H1 (cell line): ENCODE measurements at regions not wholly inside any gene's neighbourhood (a gene's known extent, or its start where the extent isn't known, plus 50 kb on each side); places are given as distances from the start of the nearest gene placed in this dataset.

ENCODE experiments used
- TF ChIP-seq, protein P1 (sequence below): fragments of 300-600 bp; sonication (generic); IDR thresholded peaks from 2 replicates; pipeline ENCODE4 v1.7.1; 2012; ENCODE audit warnings: low read length, moderate library complexity, mild to moderate bottlenecking, inconsistent platforms; ENCODE audit not compliant: insufficient replicate concordance

DNA sequence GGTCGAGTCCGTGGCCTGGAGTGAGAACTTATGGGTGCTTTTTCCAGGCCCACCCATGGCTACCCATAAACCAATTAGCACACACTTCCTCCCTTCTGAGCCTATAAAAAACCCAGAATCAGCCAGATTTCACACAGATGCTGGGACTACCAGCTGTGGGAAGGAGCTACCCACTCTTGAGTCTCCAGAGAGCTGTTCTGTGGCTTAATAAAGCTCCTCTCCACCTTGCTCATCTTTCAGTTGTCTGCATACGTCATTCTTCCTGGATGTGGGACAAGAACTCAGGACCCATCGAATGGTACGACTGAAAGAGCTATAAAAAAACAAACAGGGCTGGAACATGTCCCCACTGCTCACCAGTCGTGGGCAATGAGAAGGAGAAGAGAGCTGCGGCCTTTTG lies 555.4 kb upstream of the CCDC54 start (continued):
- TF ChIP-seq, protein P1, sequence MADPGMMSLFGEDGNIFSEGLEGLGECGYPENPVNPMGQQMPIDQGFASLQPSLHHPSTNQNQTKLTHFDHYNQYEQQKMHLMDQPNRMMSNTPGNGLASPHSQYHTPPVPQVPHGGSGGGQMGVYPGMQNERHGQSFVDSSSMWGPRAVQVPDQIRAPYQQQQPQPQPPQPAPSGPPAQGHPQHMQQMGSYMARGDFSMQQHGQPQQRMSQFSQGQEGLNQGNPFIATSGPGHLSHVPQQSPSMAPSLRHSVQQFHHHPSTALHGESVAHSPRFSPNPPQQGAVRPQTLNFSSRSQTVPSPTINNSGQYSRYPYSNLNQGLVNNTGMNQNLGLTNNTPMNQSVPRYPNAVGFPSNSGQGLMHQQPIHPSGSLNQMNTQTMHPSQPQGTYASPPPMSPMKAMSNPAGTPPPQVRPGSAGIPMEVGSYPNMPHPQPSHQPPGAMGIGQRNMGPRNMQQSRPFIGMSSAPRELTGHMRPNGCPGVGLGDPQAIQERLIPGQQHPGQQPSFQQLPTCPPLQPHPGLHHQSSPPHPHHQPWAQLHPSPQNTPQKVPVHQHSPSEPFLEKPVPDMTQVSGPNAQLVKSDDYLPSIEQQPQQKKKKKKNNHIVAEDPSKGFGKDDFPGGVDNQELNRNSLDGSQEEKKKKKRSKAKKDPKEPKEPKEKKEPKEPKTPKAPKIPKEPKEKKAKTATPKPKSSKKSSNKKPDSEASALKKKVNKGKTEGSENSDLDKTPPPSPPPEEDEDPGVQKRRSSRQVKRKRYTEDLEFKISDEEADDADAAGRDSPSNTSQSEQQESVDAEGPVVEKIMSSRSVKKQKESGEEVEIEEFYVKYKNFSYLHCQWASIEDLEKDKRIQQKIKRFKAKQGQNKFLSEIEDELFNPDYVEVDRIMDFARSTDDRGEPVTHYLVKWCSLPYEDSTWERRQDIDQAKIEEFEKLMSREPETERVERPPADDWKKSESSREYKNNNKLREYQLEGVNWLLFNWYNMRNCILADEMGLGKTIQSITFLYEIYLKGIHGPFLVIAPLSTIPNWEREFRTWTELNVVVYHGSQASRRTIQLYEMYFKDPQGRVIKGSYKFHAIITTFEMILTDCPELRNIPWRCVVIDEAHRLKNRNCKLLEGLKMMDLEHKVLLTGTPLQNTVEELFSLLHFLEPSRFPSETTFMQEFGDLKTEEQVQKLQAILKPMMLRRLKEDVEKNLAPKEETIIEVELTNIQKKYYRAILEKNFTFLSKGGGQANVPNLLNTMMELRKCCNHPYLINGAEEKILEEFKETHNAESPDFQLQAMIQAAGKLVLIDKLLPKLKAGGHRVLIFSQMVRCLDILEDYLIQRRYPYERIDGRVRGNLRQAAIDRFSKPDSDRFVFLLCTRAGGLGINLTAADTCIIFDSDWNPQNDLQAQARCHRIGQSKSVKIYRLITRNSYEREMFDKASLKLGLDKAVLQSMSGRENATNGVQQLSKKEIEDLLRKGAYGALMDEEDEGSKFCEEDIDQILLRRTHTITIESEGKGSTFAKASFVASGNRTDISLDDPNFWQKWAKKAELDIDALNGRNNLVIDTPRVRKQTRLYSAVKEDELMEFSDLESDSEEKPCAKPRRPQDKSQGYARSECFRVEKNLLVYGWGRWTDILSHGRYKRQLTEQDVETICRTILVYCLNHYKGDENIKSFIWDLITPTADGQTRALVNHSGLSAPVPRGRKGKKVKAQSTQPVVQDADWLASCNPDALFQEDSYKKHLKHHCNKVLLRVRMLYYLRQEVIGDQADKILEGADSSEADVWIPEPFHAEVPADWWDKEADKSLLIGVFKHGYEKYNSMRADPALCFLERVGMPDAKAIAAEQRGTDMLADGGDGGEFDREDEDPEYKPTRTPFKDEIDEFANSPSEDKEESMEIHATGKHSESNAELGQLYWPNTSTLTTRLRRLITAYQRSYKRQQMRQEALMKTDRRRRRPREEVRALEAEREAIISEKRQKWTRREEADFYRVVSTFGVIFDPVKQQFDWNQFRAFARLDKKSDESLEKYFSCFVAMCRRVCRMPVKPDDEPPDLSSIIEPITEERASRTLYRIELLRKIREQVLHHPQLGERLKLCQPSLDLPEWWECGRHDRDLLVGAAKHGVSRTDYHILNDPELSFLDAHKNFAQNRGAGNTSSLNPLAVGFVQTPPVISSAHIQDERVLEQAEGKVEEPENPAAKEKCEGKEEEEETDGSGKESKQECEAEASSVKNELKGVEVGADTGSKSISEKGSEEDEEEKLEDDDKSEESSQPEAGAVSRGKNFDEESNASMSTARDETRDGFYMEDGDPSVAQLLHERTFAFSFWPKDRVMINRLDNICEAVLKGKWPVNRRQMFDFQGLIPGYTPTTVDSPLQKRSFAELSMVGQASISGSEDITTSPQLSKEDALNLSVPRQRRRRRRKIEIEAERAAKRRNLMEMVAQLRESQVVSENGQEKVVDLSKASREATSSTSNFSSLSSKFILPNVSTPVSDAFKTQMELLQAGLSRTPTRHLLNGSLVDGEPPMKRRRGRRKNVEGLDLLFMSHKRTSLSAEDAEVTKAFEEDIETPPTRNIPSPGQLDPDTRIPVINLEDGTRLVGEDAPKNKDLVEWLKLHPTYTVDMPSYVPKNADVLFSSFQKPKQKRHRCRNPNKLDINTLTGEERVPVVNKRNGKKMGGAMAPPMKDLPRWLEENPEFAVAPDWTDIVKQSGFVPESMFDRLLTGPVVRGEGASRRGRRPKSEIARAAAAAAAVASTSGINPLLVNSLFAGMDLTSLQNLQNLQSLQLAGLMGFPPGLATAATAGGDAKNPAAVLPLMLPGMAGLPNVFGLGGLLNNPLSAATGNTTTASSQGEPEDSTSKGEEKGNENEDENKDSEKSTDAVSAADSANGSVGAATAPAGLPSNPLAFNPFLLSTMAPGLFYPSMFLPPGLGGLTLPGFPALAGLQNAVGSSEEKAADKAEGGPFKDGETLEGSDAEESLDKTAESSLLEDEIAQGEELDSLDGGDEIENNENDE: no peak
- TF ChIP-seq, all 59 proteins: peak for 0
